GM18907 (cell line): ENCODE measurements at regions not wholly inside any gene's neighbourhood (a gene's known extent, or its start where the extent isn't known, plus 50 kb on each side); places are given as distances from the start of the nearest gene placed in this dataset.
"Not testable (repeated sequence)": the region's sequence is repeated elsewhere in the genome, so short reads cannot be mapped to it uniquely, and the experiment has no call there.

Source experiments
- ATAC-seq: cut with Tn5 transposase; IDR thresholded peaks from one replicate; pipeline ENCODE4 v1.9.1; 2021; ENCODE audit warnings: mild to moderate bottlenecking, moderate library complexity; ENCODE audit not compliant: unreplicated experiment

- no peak for ATAC-seq
Measured at GRCh38 chr2:183782436-183782835, 658.2 kb downstream of the NUP35 start.

- not testable (repeated sequence) for ATAC-seq
Measured at GRCh38 chr2:183788796-183789195, 664.6 kb downstream of the NUP35 start.

- not testable (repeated sequence) for ATAC-seq
Measured at GRCh38 chr2:183792165-183792924, 668.1 kb downstream of the NUP35 start.

GRCh38 chr2:183798535-183798934 is 674.3 kb downstream of the NUP35 start:
- no peak for ATAC-seq

- no peak for ATAC-seq
Measured at GRCh38 chr2:183799761-183800160, 675.5 kb downstream of the NUP35 start.

GRCh38 chr2:183803596-183803995 is 679.4 kb downstream of the NUP35 start:
- ATAC-seq, result no peak

GRCh38 chr2:183807870-183808269 is 683.6 kb downstream of the NUP35 start:
- ATAC-seq, result no peak

- no peak for ATAC-seq
Measured at GRCh38 chr2:183809404-183809803, 685.2 kb downstream of the NUP35 start.

- ATAC-seq, result no peak
Measured at GRCh38 chr2:183811281-183811680, 687.0 kb downstream of the NUP35 start.

GRCh38 chr2:183812091-183812490 is 687.8 kb downstream of the NUP35 start:
- no peak for ATAC-seq

- no peak for ATAC-seq
Measured at GRCh38 chr2:183825710-183826109, 701.5 kb downstream of the NUP35 start.

- ATAC-seq, result no peak
Measured at GRCh38 chr2:183829931-183830330, 705.7 kb downstream of the NUP35 start.

- no peak for ATAC-seq
Measured at GRCh38 chr2:183837157-183837556, 712.9 kb downstream of the NUP35 start.

- no peak for ATAC-seq
Measured at GRCh38 chr2:183838295-183838694, 714.1 kb downstream of the NUP35 start.

GRCh38 chr2:183840061-183840584 is 715.9 kb downstream of the NUP35 start:
- ATAC-seq, result no peak

GRCh38 chr2:183849826-183850225 is 725.6 kb downstream of the NUP35 start:
- ATAC-seq, result not testable (repeated sequence)

GRCh38 chr2:183859129-183859528 is 734.9 kb downstream of the NUP35 start:
- ATAC-seq, result no peak

GRCh38 chr2:183866666-183867065 is 731.7 kb upstream of the ZNF804A start:
- no peak for ATAC-seq

- ATAC-seq, result no peak
Measured at GRCh38 chr2:183867206-183867605, 731.1 kb upstream of the ZNF804A start.

- ATAC-seq, result no peak
Measured at GRCh38 chr2:183868153-183868552, 730.2 kb upstream of the ZNF804A start.

- ATAC-seq, result peak; percentile 74
Measured at GRCh38 chr2:183868707-183869106, 729.6 kb upstream of the ZNF804A start.

GRCh38 chr2:183872131-183872530 is 726.2 kb upstream of the ZNF804A start:
- no peak for ATAC-seq

GRCh38 chr2:183881978-183882377 is 716.4 kb upstream of the ZNF804A start:
- ATAC-seq, result no peak
